AML-193 (cell line): ENCODE measurements at regions not wholly inside any gene's neighbourhood (a gene's known extent, or its start where the extent isn't known, plus 50 kb on each side); places are given as distances from the start of the nearest gene placed in this dataset.

Experiments used
- DNase-seq, 2 experiments: peaks; one replicate each; lab custom pipeline; 2025; lab: John Stamatoyannopoulos, UW

- DNase-seq, result no peak
Observed at GRCh38 chr7:135731-136645, 56.4 kb upstream of the FAM20C start.

GRCh38 chr7:137094-137891 is 55.1 kb upstream of the FAM20C start:
- DNase-seq, result no peak

DNA sequence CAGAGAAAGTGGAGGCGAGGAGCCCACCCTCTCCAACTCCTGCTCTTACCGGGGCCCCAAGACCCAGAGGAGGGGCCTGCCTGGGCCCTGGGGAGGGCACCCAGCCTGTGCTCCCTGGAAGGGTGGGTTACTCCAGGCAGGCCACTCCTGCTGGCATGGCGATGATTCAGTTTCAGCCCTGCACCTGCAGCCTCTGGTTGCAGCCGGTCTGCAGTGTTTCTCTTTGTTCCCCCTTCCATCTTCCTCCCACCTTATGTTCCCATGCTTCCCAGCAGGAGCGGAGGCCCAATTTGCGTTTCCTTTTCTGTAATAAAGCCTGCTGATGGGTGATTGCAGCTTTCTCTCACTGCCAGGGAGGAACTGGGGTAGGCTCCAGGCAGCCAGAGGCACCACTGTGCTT is 53.2 kb upstream of the FAM20C start:
- DNase-seq, result no peak

GRCh38 chr7:139561-140243 is 52.7 kb upstream of the FAM20C start:
- DNase-seq, result no peak

- no peak for DNase-seq
Observed at GRCh38 chr7:140996-141395, 51.4 kb upstream of the FAM20C start.

DNA sequence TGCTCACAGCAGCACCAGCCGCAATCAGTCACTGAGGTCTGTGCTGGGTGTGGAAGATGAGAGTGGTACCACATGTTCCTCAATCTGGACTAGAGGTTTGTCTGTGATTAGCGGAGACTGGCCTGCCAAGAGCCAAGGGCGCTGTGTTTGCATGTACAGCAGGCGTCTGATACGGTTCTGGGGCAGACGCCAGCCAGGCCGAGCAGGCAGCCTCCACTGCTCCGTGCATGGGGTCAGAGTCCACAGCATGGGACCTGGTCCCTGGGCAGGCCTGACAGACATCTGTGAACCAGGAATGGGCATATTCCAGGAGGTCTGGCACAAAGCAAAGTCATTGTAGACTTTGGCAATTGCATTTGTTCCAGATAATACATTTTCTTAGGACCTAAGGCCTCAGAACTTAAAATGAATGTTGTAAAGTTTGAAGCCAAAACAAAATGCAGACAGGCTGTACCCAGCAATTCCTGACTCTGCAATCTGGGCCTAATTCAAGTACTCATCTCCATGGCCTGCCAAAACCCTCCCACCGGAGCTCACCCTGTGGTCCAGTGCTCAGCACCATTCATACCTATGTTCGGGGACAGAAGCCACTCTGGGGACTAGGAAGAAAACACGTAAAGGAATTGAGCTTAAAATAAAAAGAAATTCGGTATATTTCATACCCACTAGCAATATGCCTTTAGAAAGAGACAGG is 50.0 kb upstream of the FAM20C start:
- no peak for DNase-seq
